HPDE6-E6E7 (cell line): ENCODE measurements at regions not wholly inside any gene's neighbourhood (a gene's known extent, or its start where the extent isn't known, plus 50 kb on each side); places are given as distances from the start of the nearest gene placed in this dataset.
"Not testable (repeated sequence)": the region's sequence is repeated elsewhere in the genome, so short reads cannot be mapped to it uniquely, and the experiment has no call there.

Experiments
- DNase-seq: peaks from one replicate; pipeline ENCODE4 v3.0.0; 2011; ENCODE audit warnings: missing footprints; ENCODE audit errors: extremely low spot score

DNA sequence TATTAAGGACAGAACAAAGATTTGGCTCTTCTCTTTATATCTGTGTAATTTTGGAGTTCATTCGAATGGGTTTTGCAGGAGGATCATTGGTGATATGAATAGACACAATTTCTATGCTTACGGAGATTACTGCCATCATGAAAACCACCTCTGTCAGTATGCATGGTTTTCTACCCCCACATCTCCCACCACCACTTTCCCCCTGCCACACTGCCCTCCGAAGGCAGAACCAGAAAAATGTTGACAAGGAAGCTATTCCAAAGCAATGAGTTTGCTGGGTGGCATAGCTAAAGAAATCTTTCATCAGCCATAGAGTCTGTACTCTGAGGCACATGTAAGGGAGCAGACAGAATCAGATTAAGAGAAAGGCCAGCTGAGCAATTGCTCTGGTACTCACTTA is 567.3 kb upstream of the ACTRT1 start:
- no peak for DNase-seq

DNA sequence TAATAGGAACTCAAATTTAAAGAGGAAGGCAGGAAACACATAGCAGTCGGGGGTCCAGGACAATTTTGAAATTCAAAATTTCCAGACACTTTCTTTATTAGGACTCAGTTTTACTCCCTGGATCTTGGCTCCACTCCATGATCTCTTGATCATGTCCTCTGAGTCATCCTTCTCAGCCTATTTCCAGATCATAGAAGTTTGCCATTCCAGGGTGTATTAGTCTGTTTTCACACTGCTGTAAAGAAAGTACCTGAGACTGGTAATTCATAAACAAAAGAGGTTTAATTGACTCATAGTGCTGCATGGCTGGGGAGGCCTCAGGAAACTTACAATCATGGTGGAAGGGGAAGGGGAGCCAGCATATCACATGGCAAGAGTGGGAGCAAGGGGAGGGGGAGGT is 564.7 kb upstream of the ACTRT1 start:
- no peak for DNase-seq

DNA sequence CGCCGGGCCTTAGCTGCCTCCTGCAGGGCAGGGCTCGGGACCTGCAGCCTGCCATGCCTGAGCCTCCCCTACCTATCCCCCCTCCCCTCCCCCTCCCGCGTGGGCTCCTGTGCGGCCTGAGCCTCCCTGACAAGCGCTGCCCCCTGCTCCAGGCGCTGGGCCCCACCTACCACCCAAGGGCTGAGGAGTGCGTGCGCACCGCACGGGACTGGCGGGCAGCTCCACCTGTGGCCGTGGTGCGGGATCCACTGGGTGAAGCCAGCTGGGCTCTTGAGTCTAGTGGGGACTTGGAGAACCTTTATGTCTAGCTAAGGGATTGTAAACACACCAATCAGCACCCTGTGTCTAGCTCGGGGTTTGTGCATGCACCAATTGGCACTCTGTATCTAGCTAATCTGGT is 554.6 kb upstream of the ACTRT1 start:
- DNase-seq, result not testable (repeated sequence)

DNA sequence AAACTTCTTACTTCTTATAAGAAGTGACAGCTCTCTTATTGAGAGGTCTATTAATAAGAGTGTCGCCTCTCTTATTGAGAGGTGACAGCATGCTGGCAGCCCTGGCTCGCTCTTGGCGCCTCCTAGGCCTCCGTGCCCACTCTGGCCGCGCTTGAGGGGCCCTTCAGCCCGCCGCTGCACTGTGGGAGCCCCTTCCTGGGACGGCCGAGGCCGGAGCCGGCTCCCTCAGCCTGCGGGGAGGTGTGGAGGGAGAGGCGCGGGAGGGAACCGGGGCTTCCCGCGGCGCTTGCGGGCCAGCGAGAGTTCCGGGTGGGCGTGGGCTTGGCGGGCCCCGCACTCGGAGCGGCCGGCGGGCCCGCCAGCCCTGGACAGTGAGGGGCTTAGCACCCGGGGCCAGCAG is 554.2 kb upstream of the ACTRT1 start:
- not testable (repeated sequence) for DNase-seq

DNA sequence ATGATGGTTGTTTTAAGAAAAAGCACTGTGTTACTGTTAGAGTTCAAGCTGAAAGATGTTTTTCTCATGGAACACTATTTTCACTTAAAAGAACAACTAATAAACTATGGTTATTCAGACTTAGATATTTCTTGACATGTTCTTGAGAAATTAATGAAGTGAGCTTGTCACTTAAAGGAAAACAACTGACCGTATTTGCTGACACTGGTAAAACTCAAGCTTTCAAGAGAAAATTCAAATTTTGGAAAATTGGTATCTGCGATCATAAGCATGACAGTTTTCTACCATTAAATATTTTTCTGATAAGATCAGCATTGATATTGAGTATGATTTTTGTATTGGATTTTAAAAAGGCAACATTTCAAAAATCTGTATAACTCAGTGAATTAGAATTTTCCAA is 549.5 kb upstream of the ACTRT1 start:
- DNase-seq, result no peak

DNA sequence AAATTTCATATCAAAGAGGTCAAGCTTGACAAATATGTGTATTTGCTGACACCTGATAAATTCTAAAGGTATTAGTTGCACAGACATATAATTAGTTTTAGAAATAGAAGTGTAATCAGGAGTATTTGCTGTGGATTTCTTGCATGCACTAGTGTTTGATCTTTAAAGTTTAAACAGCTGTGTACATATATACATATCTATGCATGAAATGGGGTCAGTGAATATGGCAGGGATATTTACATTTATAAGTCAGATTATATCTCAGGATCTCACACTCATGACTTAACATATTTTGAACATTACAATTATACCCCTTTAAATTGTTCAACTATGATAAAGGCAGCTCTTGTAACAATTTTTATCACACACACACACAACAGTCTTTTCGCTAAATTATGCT is 547.4 kb upstream of the ACTRT1 start:
- DNase-seq, result no peak

DNA sequence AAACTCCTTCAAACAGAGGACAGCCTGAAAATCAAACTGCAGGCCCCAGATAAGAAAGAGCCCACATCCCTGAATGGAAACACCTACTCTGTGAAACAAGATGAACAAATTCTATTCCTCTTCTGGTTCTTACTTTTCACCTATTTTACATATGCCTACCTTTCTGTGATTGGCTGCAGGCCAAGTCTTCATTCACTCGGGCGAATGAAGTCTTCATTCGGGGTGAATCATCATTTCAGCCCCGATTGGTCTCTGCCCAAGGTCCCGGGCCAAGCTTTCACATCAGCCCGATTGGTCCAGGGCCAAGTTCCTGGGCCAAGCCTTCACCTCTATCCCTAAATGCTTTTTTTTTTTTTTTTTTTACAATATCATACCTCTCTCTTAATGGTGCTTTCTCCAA is 529.8 kb upstream of the ACTRT1 start:
- no peak for DNase-seq

DNA sequence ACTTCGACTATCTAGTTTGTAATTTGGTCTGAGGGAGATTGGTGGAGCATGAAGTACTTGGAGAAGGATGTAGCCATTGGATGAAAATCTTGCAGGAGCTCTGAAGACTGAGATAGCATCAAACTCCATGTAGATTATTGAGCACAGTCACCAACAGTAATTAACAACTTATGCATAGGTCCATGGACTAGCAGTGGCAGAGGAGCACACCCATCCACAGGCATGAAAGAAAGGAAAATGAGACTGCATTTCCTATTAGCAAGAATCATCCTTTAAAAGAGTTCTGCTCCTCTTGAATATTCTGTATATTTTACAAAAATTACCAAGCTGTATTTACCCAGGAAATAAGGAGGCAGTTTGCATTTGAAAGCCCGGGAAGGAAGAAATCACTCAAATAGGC is 529.4 kb upstream of the ACTRT1 start:
- DNase-seq, result no peak

DNA sequence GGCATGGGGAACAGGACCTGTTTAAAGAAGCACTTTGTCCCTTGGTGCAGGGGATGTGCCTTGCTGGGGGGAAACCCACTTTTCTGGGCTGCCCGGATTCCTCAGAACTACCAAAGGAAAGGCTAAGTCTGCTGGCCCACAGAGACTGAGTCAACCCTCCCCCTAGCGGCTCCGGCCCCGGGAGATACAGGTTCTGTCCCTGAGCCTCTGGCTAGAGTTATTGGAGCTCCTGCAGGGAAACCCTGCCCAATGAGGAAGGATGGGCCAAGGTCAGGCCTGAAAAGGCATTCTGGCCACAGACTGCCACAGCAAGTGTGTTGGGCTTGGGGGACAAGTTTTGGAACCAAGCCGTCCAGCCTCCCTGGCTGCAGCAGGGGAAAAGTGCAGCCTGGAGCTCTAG is 490.9 kb upstream of the ACTRT1 start:
- no peak for DNase-seq

DNA sequence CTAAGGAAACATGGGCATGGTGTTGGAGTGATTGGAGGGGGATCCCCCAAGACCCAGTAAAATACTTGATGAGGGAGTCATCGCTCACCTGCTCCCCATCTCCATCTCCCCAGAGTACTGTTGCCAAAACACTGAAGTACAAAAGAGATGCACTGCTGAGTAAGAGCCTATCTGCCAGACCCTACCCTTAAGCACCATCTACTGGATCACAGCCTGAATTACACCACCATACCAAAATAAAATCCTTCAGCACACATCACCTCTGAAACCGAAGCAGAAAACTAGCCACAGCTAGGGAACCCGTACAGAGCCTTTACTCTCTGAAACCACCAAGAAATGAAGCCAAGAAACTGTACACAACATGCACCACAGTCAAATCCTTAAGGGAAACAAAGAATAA is 466.3 kb upstream of the ACTRT1 start:
- DNase-seq, result no peak

DNA sequence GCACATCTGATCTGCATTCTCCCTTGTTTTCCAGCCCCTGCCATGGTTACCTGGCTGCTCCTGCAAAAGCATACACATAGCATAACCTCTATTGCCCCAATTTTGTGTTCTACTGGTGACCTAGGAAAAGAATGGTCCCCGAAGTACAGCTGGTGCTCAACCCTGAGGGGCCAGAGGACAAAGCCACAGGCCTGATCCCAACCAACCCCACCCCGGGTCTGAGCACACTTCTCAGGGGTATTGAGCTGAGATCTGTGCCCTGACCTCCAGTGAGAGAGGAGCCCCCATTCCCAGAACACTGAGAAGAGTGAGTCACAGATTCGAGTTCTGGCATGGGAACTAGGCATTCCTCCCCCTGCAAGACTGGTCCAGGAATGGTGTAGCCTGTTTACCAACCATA is 465.5 kb upstream of the ACTRT1 start:
- DNase-seq, result no peak

DNA sequence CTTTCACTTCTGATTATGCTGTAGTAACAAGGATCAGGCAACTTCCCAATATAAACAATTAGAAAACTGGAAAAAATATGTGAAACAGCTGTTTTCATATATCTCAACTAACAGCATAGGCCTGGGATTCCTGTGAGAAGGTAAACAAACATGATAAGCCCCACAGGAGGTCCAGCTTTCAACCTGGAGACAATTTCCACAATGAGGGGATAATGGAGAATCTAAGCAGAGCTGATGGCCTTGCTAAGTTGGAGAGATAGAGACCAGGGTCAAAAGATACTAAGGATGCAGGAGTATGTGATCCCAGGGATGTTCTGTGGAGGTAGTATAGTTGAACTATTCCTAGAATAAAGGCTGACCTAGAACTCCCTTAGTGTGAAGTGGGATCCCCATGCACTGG is 452.3 kb upstream of the ACTRT1 start:
- no peak for DNase-seq

DNA sequence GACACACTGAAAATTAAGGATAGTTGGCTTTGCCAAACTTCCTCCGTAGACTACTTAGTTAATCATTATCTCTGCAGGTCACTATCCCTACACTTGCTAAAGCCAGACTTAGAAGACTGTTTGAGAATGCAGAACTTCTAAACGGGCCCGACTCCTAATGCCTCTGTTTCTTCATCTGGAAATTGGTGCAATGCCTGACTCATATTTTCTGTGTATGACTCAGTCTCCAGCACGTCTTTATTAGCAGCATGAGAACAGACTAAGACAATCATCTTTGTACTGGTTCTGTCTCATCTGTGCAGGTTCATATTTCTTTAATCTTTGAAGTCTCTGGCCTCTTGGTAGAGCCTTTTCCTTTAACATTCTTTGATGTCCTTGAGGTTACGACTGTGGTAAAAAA is 411.9 kb upstream of the ACTRT1 start:
- no peak for DNase-seq

DNA sequence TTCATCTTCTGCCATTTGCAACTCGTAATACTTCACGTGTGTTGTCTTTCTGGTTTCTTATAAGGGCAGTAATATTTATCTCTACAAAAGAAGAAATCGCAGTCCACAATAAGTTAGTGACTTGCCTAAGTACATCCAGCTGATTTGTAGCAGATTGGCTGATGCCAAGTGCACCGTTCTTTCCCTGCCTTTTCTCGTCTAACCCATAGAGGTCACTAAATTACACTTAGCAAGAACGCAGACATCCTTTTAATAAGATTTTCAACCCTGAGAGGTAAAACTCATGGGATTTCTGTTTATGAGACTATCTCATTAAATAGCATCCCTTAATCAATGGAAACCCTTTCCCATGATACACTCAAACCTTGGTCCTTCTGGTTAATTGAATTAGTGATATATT is 408.6 kb upstream of the ACTRT1 start:
- no peak for DNase-seq

DNA sequence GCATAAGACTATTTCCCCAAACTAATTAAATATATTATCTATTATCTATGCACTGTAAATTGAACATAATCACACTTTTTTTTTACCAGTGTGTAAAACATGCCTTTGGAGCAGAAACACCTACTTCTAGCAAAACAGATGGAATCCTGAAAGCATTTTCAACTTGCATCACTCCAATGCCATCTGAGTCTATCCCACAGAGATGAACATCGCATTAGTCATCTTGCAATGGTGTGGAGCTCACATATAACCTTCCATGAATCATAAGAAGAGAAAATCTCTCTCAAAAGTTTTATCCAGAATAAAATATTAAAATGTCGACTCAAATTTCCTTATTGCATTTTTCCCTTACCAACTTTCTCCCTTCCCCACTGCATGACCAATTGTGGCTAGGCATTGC is 406.7 kb upstream of the ACTRT1 start:
- peak; percentile 31 for DNase-seq

DNA sequence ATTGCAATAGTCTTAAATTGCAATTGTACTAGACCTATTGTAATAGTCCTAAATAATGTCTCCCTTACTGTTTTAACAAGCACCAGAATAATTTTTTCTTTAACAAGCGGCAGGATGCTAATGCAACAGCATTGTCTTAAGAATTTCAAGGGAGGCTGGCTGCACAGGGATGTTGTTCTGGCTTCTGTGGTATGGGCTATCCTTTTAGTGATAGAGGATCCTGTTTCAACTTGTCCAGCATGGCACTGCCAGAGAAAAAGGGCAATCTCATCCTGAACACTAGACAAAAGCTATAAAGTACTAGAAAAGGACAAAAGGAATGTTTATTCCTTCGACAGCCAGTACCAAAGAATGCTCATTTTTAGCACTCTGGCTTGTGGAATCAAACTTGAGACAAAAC is 405.5 kb upstream of the ACTRT1 start:
- DNase-seq, result peak; percentile 12

DNA sequence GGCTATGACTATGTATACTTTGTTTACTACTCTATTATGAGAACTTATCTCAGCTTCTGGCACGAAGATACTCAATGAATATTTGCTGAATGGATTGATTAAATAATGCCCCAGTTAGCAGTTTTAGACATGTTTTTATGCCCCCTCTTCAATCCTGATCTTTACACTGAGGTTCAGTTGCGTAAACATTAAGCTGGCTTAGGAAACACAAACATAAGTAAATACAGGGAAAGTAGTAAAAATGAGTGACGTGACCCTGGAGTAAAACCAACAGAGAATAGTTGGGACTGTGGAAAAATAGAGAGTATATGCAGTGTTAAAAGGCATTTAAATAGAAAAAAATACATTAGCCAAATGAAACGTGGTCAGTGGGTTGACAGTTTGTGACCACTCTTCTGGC is 387.0 kb upstream of the ACTRT1 start:
- no peak for DNase-seq

DNA sequence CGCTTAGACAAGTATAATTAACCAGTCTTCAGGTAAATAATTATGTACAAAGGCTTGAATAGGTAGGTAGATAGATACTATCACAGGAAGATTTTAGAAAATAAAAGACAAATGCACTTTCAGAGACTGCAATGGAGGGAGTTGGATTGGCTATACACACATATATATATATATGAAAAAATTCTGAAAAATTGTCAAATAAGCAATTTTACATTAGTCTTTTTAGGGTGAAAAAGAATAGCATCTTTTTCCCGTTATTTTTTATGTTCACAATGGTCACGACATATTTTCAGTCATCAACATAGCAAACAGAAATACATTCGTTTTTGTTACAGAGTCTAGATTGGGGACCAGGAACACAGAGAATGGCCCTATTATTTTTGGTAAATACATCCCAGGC is 385.9 kb upstream of the ACTRT1 start:
- no peak for DNase-seq

DNA sequence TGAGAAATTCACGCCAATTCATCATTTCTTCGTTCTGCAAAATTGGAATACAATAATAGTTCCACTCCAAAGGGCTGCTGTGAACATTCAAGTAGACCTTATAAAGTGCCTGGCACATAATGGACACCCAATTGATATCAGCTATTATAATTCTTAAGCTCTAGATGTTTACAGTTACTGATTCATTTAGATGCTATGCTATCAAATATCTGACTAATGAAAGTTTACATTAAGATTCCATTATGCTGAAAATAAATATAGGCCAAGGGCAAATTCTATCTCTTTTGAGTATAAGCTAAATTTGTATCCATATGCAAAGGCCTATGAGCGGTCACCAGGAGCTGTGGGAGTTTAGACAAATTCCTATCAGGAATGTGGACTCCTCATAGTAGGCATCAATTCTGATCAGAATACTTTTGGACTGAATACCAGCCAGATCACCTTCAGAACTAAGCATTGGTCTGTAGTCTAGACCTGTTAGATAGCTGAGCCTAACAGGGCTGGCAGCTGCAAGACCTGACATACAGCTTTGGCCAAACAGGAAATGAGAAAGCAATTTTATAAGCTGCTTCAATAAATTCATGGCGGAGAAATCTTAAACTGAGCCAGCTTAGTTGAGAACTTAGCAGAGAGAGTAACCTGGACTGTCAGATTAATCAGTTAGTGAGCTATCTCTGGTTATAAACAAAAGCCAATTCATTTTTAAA is 384.3 kb upstream of the ACTRT1 start:
- DNase-seq, result no peak

DNA sequence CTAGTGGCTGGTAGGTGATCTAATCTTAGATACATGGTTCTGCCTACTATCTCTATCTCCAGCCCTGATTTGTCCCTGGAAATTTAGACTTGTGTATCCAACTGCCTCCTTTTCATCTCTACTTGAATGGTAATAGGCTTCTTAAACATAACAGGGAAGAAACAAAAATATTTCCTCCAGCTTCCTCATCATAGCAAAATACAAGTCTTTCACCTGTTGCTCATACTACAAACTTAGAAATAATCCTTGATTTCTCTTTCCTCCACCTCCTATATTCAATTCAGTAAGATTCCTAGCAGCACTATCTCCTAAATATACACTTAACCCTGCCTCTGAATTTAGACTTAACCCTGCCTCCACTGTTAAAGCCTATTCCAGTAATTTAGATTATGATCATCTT is 373.3 kb upstream of the ACTRT1 start:
- no peak for DNase-seq

DNA sequence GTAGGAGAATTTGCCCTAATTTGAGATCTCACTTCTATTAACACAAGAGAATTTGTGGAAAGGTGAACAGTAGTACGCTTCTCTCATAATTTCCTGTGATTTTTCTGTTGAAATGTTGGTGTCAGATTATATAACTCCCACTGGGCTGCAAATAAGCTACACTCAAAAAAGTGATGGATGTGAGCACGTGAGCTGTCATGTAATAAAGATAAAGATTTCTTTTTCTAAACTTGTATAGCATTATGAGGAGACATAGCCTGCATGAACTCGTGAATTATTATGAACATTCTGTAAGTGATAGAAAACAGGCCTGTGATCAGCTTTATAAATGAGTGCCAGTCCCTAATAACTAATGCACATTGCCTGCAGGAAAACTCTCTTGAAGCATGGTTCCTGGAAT is 356.6 kb upstream of the ACTRT1 start:
- no peak for DNase-seq

DNA sequence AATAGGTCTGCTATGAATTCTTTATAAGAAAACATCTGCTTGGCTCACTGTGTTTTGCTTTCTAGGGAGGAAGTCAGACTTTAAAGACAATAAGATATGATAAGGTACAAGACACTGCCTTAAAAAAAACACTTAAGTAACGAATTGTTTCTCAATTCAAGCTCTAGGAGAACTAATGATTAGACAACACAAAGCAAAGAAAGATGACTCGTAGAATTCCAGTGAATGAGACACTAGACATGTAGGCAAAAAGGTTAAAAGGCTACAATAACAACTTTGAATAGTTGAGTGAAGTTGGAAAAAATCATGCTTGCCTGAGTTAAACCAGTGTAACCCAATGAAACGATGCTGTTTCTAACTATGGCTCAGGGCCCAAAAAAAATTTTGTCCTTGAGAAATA is 344.4 kb upstream of the ACTRT1 start:
- no peak for DNase-seq

DNA sequence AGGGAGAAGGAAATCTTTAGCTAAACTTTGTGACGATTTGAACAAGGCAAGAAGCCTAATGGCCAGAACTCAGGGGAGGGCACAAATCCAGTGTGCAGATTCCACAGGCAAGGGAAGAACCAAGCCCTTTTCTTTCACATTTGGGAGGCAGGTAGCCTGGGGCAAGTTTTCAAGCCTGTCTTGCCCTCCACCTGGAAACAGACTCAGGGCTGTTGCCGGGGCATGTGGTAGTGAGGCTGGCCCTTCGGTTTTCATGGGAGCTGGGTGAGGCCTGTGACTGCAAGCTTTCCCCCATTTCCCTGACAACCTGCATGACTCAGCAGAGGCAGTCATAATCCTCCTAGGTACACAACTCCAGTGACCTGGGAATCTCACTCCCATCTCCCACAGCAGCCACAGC is 331.6 kb upstream of the ACTRT1 start:
- not testable (repeated sequence) for DNase-seq

DNA sequence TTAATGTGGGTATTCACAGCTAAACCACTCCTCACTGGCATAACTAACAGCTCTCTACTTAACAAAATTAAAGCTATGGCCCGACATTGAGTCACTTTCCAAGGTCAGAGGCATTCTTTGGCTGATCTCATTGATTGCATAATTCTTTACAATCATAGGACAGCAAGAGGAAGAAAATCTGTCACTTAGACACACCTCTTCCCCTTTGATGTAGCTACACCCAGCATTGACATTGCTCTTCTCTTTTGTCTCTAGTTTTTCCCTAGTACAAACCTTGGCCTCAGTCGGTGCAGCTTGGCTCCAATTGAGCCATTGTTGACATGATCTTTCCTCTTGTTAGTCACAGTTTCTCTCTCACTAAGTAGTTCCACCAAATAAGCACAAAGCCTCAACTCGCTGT is 313.3 kb upstream of the ACTRT1 start:
- no peak for DNase-seq
